ENCODE measurements at regions not wholly inside any gene's neighbourhood (a gene's known extent, or its start where the extent isn't known, plus 50 kb on each side); places are given as distances from the start of the nearest gene placed in this dataset.
"Not testable (repeated sequence)": the region's sequence is repeated elsewhere in the genome, so short reads cannot be mapped to it uniquely, and the experiment has no call there.

DNA sequence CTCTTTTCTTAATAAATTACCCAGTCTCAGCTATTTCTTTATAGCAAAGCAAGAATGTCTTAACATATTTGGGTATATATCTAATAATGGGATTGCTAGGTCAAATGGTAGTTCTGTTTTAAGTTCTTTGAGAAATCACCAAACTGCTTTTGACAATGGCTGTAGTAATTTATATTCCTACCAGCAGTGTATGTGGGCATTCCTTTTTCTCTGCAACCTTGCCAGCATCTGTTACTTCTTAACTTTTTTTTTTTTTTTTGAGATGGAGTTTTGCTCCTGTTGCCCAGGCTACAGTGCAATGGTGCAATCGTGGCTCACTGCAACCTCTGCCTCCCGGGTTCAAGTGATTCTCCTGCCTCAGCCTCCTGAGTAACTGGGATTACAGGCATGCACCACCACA, 69.8 kb upstream of the ABCD3 start:
- TF ChIP-seq POLR2A (IDR thresholded peaks at IDR 0.05; ENCODE audit: low read length); GATA1 (IDR thresholded peaks at IDR 0.05; ENCODE audit: low read depth, low read length): not testable (repeated sequence)

Measured in erythroblast (primary cell).